Vagina (tissue), 2 donors: ENCODE measurements at regions not wholly inside any gene's neighbourhood (a gene's known extent, or its start where the extent isn't known, plus 50 kb on each side); places are given as distances from the start of the nearest gene placed in this dataset.

Source experiments
- POLR2A ChIP-seq, 2 donors: fragments of 450-650 bp; IDR thresholded peaks; one replicate each; pipeline ENCODE4 v1.6.1; 2017; ENCODE audit warnings: antibody characterized with exemption in 2 of 2, mild to moderate bottlenecking in 2 of 2, moderate library complexity in 2 of 2
- TF ChIP-seq, protein P1 (sequence below), 3 experiments: fragments of 450-650 bp in 2 of 3; fragments of 200-600 bp in 1 of 3; sonication (generic) in 1 of 3; IDR thresholded peaks; one replicate each; pipeline ENCODE4 v1.5.1; 2017 to 2019; ENCODE audit warnings: antibody characterized with exemption in 3 of 3, mild to moderate bottlenecking in 2 of 3, moderate library complexity in 2 of 3

DNA sequence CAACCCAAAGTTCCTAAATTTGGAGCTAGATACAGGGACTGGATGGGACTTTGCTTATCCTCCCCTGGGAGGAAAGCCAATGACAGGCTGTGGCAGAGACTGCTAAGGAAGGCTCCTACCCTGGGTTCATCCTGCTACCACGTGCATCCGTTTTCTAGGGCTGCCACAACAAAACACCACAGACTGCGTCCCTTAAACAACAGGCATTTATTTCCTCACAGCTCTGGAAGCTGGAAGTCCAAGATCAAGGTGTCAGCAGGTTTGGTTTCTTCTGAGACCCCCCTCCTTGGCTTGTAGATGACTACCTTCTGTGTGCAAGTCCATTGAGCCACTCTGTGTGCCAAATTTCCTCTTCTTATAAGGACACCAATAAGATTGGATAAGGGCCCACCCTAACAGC, 263.9 kb downstream of the FAM43A start:
- TF ChIP-seq, protein P1, sequence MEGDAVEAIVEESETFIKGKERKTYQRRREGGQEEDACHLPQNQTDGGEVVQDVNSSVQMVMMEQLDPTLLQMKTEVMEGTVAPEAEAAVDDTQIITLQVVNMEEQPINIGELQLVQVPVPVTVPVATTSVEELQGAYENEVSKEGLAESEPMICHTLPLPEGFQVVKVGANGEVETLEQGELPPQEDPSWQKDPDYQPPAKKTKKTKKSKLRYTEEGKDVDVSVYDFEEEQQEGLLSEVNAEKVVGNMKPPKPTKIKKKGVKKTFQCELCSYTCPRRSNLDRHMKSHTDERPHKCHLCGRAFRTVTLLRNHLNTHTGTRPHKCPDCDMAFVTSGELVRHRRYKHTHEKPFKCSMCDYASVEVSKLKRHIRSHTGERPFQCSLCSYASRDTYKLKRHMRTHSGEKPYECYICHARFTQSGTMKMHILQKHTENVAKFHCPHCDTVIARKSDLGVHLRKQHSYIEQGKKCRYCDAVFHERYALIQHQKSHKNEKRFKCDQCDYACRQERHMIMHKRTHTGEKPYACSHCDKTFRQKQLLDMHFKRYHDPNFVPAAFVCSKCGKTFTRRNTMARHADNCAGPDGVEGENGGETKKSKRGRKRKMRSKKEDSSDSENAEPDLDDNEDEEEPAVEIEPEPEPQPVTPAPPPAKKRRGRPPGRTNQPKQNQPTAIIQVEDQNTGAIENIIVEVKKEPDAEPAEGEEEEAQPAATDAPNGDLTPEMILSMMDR (IDR thresholded peaks at IDR 0.05) = no peak
- no peak for TF ChIP-seq POLR2A (IDR thresholded peaks at IDR 0.05)
